Adrenal gland (tissue), 5 donors: ENCODE measurements at regions not wholly inside any gene's neighbourhood (a gene's known extent, or its start where the extent isn't known, plus 50 kb on each side); places are given as distances from the start of the nearest gene placed in this dataset.

ENCODE experiments used
- CTCF ChIP-seq, 6 experiments: fragments of 450-650 bp in 4 of 6; fragments of 200-600 bp in 2 of 6; sonication (generic) in 1 of 6; IDR thresholded peaks; 1 replicate in 5 of 6; 2 replicates in 1 of 6; pipeline versions ENCODE4 v1.5.1 to v1.8.0; 2016 to 2021; ENCODE audit warnings: antibody characterized with exemption in 6 of 6, mild to moderate bottlenecking in 2 of 6, moderate library complexity in 1 of 6
- POLR2A ChIP-seq, 2 donors: fragments of 450-650 bp; IDR thresholded peaks; one replicate each; pipeline ENCODE4 v1.6.1; 2017; ENCODE audit warnings: antibody characterized with exemption in 2 of 2, mild to moderate bottlenecking in 2 of 2, moderate library complexity in 1 of 2
- donor health status: DM: no; HTN: no; CAD: no.

GRCh38 chr1:168964478-168964877 is 142.0 kb upstream of the ATP1B1 start:
- TF ChIP-seq CTCF (IDR thresholded peaks at IDR 0.05) (no peak), POLR2A (IDR thresholded peaks at IDR 0.05) (no peak)
